Stimulated activated naive B cell treated with anti-CD40 and anti-IgM and Interleukin-4, amounts not matched to agents 10 μg/mL and 1 μg/mL and 100 μg/mL, for 72 hours (primary cell): ENCODE measurements at regions not wholly inside any gene's neighbourhood (a gene's known extent, or its start where the extent isn't known, plus 50 kb on each side); places are given as distances from the start of the nearest gene placed in this dataset.

Experiments used
- ATAC-seq, 2 donors: fragments of 150-1000 bp; cut with Tn5 transposase; replicated peaks; 2 replicates each; pipeline ENCODE4 v1.10.0; 2021; ENCODE audit warnings: moderate library complexity in 1 of 2
- DNase-seq: peaks from one replicate; pipeline ENCODE4 v3.0.0; 2021
- H3K27ac Mint-ChIP-seq: one replicate; pipeline ENCODE4 v1.8.0; 2022; ENCODE audit warnings: mild to moderate bottlenecking, mixed read lengths
- H3K27me3 Mint-ChIP-seq, 2 donors: one replicate each; pipeline ENCODE4 v1.8.0; 2022; ENCODE audit warnings: mixed read lengths in 2 of 2
- H3K36me3 Mint-ChIP-seq, 2 donors: one replicate each; pipeline ENCODE4 v1.8.0; 2022; ENCODE audit warnings: mixed read lengths in 2 of 2, mild to moderate bottlenecking in 1 of 2
- H3K4me1 Mint-ChIP-seq, 2 donors: one replicate each; pipeline ENCODE4 v1.8.0; 2022; ENCODE audit warnings: mixed read lengths in 2 of 2, mild to moderate bottlenecking in 1 of 2
- H3K4me3 Mint-ChIP-seq, 2 donors: one replicate each; pipeline ENCODE4 v1.8.0; 2022; ENCODE audit warnings: mild to moderate bottlenecking in 2 of 2, mixed read lengths in 2 of 2, moderate library complexity in 1 of 2
- H3K9me3 Mint-ChIP-seq, 2 donors: one replicate each; pipeline ENCODE4 v1.8.0; 2022; ENCODE audit warnings: mixed read lengths in 2 of 2, mild to moderate bottlenecking in 1 of 2

DNA sequence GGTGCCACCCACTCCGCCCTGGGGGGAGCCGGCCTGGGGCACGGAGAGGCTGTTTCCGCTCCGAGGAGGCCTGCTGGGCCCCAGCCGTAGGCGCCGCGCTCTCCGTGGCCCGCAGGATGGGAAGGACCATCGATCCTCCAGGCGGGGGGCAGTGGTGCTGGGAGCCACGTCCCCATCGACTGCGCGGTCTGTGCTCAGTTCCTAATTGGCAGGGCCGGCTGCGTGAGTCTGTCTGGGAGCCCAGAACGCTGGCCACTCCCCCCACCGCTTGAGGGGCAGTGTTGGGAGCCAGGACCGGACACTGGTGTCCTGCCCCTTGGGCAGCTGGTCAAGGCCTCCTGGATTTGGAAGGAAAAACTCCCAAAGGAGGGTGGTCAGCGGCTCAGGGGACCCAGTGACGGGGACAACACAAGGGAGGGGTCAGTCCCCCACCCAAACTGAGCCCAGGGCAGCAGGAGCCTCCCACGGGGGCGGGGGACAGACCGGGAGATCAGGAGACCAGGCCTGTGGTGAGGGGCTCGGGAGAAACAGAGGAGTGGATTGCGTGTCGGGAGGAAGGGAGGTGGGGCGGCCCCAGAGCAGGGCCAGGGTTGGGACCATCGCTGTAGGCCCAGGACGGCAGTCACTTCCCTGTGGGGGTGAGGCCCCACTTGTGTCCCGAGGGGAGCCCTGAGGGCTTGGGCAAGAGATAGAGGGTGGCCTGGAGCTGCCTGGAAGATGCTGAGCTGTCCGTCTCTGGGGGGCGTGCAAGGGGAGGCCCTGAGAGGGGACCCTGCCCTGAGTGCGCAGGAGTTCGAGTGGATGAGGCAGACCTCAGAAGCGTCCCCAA, 89.0 kb downstream of the UNCX start:
- H3K4me3 Mint-ChIP-seq = no peak overlapping the region
- H3K36me3 Mint-ChIP-seq = no peaks in the 10 kb centered on the region
- DNase-seq = no peak
- H3K27me3 Mint-ChIP-seq = peaks cover 14 to 53% of the 10 kb centered on the region in 2 donors
- H3K4me1 Mint-ChIP-seq = no peaks in the 10 kb centered on the region
- no peak for ATAC-seq
- H3K9me3 Mint-ChIP-seq = no peaks in the 10 kb centered on the region
- H3K27ac Mint-ChIP-seq = no peak overlapping the region

DNA sequence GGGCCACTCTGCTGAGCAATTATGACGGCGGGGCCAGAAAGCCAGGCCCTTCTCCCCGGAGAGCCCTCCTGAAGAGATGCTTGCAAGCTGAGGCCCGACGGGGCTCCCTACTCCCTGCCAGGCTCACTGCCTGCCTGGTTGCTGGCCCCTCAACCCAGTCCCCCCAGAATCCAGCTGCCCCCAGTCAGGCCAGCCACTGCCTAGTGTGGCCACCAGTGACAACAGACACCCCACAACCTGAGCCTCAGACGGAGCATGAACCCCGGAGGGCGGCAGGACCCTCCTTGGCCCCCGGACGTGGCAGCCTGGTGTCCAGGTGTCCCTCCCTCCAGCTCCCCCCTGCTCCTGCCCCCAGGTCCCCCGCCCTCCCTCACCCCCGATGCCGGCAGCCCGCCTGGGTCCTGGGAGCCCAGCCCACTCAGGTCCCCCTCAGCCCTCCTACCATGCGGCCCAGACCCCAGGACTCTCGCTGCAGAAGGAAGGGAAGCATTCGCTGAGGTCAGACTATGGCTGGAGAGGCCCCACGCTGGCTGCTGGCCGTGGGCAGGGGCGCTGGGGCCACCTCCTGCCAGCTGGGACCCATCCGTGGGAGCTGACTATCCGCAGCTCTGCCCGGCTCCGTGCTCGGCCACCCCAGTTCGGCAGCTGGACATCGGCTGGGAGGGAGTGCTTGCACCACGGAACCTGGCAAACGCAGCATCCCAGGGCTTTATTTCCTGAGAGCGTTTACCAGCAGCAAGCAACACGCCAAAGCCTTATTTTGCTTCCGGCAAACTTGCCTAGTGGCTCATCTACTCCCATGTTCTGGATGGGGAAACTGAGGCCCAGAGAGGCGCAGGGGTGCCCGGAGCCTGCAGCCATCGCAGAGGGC, 89.8 kb downstream of the UNCX start:
- H3K4me1 Mint-ChIP-seq = no peaks in the 10 kb centered on the region
- DNase-seq = no peak
- H3K27me3 Mint-ChIP-seq = peaks cover 14 to 55% of the 10 kb centered on the region in 2 donors
- H3K36me3 Mint-ChIP-seq = no peaks in the 10 kb centered on the region
- H3K27ac Mint-ChIP-seq = no peak overlapping the region
- no peak for ATAC-seq
- no peak overlapping the region for H3K4me3 Mint-ChIP-seq
- no peaks in the 10 kb centered on the region for H3K9me3 Mint-ChIP-seq

DNA sequence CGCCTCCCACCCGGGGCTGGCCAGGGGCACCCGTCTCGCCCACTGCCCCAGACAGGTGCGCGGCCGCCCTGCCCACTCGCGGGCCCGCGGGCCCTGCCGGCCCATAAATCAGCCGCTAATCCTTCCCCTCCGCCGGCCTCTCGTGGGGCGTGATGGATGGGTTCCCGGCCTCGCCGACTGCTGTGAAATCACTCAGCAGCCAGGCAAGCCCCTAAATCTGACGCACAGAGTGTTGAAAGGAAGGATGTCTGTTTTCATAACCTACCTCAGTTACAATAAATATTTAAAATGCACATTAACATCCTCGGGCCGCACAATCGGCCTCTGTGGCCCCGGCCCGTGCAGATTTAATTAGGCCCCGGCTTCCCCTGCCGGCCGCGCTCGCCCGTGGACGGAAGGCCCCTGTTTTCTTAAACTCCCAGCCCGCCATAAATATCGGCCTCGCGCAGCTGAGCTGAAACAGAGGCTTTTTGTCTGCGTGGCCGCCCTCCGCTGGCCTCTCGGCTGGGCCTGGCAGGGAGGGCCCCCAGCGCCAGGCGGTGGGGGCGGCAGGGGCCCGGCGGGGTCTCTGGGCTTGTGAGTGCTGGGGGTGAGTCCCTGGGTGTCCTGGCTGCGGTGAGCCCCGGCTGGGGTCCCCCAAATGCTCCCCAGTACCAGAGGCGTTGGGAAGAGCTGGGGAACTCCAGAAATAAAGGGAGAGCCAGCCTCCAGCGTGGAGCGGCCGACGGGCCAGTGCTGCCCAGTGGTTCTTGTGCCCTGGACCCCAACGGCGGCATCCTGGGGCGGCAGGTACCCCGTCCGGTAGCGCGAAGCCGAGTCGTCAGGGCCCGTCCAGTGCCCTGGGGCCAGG, 90.7 kb downstream of the UNCX start:
- Mint-ChIP-seq H3K27ac (no peak overlapping the region), H3K4me3 (no peak overlapping the region), H3K9me3 (no peaks in the 10 kb centered on the region), H3K27me3 (peaks cover 14 to 50% of the 10 kb centered on the region in 2 donors), H3K4me1 (no peaks in the 10 kb centered on the region), H3K36me3 (no peaks in the 10 kb centered on the region)
- DNase-seq (no peak), ATAC-seq (no peak)

DNA sequence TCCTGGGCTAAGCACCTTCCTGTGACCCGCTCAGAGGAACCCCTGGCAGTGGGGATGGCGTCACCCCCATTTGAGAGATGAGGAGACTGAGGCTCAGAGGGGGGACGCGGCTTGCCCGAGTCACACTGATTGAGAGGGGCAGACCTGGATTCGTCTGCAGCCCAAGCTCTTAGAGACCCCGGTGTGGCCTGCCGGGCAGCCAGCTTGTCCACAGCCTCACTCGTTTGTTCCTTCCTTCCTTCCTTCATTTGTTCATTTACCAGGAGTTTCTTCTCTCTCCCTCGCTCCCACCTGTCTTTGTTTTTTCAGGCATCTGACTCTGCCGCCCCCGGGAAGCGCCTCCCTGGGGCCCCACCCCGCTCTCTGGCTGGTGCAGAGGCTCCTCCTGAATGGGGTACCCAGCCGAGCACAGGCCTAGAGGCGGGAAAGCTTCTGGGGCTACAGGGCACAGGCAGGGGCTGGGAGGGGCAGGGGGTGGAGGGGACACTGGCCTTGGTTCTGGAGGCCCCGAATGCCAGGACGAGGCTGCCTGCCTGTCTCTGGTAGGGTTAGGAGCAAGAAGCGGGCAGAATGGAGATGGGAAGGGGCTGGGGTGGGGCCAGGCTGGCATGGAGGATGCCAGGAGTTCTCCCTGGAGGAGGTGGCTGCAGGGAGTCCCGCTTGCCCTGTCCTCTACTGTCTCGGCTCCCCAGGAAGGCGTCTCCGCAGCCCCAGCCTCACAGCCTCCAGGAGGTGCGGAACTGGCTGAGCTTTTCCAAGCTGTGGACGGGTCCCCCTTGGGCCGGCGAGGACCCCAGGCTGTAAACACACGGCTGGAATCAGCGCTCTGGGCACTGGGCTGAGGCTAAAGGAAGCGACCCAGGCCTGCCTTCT, 91.6 kb downstream of the UNCX start:
- no peak for DNase-seq
- H3K4me3 Mint-ChIP-seq = no peak overlapping the region
- H3K27ac Mint-ChIP-seq = peak overlapping the region; percentile 83
- ATAC-seq = no peak
- no peaks in the 10 kb centered on the region for H3K9me3 Mint-ChIP-seq
- peaks cover 14 to 46% of the 10 kb centered on the region in 2 donors for H3K27me3 Mint-ChIP-seq
- no peaks in the 10 kb centered on the region for H3K36me3 Mint-ChIP-seq
- no peaks in the 10 kb centered on the region for H3K4me1 Mint-ChIP-seq

DNA sequence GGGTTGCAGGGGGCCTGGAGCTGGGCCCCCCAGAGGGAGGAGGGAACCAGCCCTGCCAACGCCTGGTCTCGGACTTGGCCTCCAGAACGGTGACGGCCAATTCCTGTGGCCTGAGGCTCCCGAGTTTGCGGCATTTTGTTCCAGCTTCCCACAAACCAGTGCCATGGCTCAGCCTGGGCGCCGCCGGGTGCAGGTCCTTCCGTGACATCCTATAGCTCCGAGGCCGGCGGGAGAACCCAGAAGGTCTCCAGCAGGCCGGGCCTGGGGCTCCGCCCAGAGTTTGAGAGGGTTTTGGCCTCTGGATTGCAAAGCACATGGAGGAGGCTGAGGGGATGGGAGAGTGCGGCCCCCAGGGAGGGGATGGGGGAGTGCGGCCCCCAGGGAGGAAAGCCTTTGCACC, 92.6 kb downstream of the UNCX start:
- no peak for DNase-seq
- no peaks in the 10 kb centered on the region for H3K4me1 Mint-ChIP-seq
- H3K27me3 Mint-ChIP-seq = peaks cover 14 to 46% of the 10 kb centered on the region in 2 donors
- no peak overlapping the region for H3K4me3 Mint-ChIP-seq
- H3K36me3 Mint-ChIP-seq = no peaks in the 10 kb centered on the region
- H3K9me3 Mint-ChIP-seq = no peaks in the 10 kb centered on the region
- ATAC-seq = no peak
- H3K27ac Mint-ChIP-seq = no peak overlapping the region

DNA sequence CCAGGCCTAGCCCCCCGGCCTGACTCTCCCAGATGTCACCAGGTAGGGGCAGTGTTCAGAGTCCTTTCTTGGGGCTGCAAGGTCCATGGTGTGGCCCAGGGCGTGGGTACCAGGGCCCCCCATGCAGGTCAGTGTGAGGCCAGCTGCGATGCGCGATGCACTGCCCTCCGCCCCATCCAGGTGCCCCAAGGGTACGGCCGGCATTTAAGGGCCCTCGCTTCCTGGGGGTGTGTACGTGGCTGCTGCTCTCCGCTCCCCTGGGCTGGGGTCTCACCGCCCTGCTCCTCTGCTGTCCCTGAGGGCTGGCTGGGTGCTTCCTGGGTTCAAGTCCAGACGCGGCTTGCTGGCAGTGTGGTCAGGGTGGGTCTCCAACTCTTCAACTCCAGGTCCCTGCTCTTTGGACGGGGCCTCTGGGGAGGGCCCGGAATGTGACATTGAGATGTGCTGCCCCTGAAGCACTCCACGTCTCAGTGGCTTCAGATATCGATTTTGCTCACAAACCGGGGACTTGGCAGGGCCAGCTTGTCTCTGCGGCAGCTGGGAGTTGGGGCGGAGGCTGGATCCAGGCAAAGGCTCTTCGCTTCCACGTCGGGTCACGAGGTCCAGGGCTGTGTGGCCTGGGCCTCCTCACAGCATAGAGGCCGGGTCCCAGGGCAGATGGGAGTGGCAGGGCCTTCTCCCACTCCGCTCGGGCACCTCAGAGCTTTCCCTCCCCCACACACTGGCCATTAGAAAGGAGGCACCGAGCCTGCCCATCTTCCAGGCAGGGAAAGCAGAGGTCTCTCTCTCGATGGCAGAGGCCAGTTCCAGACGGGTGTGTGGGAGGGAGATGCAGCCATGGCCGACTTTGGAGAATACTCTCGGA, 93.2 kb downstream of the UNCX start:
- no peak overlapping the region for H3K4me3 Mint-ChIP-seq
- DNase-seq = no peak

DNA sequence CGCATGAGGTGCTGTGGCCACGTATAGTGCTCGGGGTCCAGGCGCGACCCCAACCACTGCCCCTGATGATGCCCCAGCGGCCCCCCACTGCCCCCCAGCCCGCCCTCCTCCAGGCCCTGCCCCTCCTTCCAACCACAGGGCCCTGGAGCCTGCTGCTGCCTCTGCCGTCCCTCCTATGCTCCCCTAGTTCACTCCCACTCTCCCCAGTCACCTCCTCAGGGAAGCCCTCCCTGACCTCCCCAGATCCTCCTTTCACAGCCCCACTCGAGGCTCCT, 93.8 kb downstream of the UNCX start:
- H3K9me3 Mint-ChIP-seq = no peaks in the 10 kb centered on the region
- no peaks in the 10 kb centered on the region for H3K4me1 Mint-ChIP-seq
- peaks cover 14 to 47% of the 10 kb centered on the region in 2 donors for H3K27me3 Mint-ChIP-seq
- no peak overlapping the region for H3K4me3 Mint-ChIP-seq
- H3K36me3 Mint-ChIP-seq = no peaks in the 10 kb centered on the region
- ATAC-seq = no peak
- DNase-seq = no peak
- no peak overlapping the region for H3K27ac Mint-ChIP-seq

More for the DNA sequence above, 93.2 kb downstream of the UNCX start:
- H3K36me3 Mint-ChIP-seq = no peaks in the 10 kb centered on the region
- H3K9me3 Mint-ChIP-seq = no peaks in the 10 kb centered on the region
- no peak for ATAC-seq
- peaks cover 14 to 46% of the 10 kb centered on the region in 2 donors for H3K27me3 Mint-ChIP-seq
- H3K27ac Mint-ChIP-seq = no peak overlapping the region
- no peaks in the 10 kb centered on the region for H3K4me1 Mint-ChIP-seq

DNA sequence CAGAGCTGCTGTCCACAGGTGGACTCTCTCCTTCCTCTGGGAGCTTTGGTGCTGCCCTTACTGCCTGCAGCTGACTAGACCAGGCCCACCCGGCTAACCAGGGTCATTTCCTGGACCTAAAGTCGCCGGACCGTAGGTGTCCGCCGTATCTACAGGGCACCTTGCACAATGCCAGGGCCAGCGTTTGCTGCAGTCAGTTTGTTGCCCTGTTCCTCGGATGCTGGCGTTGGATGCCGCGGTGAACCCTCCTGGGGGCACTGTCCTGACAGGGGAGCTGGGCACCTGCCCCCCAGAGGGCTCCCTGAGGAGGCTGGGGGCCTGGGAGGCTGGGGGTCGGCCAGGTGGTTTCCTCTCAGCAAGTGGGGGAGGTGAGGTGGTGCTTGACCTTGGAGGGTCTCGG, 96.6 kb downstream of the UNCX start:
- ATAC-seq (no peak), DNase-seq (no peak)
- no peaks in the 10 kb centered on the region for H3K36me3 Mint-ChIP-seq
- no peak overlapping the region for H3K27ac Mint-ChIP-seq
- no peaks in the 10 kb centered on the region for H3K9me3 Mint-ChIP-seq
- peaks cover 24 to 47% of the 10 kb centered on the region in 2 donors for H3K27me3 Mint-ChIP-seq
- no peak overlapping the region for H3K4me3 Mint-ChIP-seq
- no peaks in the 10 kb centered on the region for H3K4me1 Mint-ChIP-seq

DNA sequence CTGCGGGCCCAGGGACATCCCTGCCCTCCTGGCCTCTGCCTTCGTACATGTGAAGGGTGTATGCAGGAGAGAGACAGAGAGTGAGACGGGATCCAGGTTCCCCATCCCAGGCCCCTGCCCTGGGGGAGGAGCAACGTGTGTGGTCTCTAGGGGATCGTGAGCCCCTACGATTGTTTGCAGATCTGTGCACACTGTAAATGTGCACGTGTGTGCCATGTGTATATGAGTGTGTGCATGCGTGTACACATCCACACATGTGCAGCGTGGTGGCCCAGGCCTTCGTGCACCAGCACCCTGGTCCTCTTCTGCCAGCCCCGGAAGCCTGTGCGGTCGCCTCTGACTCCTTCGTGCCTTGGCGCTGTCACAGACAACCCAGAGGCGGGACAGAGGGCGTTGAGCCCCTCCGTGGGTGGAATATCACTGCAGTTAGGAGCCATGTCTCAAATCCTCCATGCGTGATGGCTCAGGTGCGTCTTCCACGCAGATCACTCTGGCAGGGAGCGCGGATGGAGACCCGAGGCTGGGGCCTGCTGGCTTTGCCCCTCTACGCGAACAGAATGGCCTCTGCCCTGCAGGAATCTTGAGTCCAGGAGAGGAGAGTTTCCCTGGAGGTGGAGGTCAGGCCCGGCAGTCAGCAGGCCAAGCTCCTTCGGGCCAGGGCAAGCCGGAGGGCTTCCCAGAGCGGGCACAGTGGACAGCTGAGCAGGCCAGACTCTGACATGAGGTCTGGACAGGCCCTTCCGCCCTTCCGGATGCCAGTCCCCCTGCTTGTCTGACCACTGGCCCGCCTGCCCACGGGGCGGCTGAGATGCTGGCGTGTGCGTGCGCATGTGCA, 97.5 kb downstream of the UNCX start:
- no peak for DNase-seq
- Mint-ChIP-seq H3K36me3 (no peaks in the 10 kb centered on the region), H3K27ac (no peak overlapping the region), H3K27me3 (peaks cover 20 to 45% of the 10 kb centered on the region in 2 donors), H3K4me1 (no peaks in the 10 kb centered on the region), H3K4me3 (no peak overlapping the region), H3K9me3 (no peaks in the 10 kb centered on the region)
- ATAC-seq = no peak

DNA sequence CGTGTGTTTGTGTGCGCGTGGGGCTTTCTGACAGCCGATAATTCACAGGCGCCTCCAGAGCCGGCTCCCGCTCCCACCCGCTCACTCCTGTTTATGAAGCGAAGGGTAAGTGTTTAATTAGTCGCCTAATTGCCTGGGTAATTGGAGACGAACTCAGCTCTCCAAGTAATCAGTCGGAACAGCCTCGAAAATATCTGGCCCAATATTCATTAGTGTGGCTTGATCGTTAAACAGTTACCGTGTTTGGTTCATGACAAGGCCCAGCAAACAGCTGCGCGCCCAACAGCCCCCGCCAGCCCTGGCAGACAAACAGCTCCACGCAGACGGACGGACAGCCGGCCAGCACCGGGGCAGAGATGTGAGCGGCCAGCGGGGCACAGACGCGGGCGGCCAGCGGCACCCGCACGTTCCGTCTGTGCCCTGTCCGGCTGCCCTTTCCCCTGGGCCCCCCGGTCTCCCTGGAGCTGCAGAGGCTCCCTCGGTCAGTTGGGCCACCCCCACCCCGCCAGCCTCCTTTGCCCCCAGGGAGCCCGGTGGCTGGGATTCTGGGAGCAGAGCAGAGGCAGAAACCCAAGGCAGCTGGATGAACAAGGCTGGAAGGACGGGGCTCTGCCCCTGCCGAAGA, 98.2 kb downstream of the UNCX start:
- H3K36me3 Mint-ChIP-seq = no peaks in the 10 kb centered on the region
- peaks cover 0 to 2% of the 10 kb centered on the region in 2 donors for H3K9me3 Mint-ChIP-seq
- no peak overlapping the region for H3K4me3 Mint-ChIP-seq
- ATAC-seq = no peak
- no peak for DNase-seq
- peaks cover 20 to 40% of the 10 kb centered on the region in 2 donors for H3K27me3 Mint-ChIP-seq
- no peak overlapping the region for H3K27ac Mint-ChIP-seq
- H3K4me1 Mint-ChIP-seq = no peaks in the 10 kb centered on the region

DNA sequence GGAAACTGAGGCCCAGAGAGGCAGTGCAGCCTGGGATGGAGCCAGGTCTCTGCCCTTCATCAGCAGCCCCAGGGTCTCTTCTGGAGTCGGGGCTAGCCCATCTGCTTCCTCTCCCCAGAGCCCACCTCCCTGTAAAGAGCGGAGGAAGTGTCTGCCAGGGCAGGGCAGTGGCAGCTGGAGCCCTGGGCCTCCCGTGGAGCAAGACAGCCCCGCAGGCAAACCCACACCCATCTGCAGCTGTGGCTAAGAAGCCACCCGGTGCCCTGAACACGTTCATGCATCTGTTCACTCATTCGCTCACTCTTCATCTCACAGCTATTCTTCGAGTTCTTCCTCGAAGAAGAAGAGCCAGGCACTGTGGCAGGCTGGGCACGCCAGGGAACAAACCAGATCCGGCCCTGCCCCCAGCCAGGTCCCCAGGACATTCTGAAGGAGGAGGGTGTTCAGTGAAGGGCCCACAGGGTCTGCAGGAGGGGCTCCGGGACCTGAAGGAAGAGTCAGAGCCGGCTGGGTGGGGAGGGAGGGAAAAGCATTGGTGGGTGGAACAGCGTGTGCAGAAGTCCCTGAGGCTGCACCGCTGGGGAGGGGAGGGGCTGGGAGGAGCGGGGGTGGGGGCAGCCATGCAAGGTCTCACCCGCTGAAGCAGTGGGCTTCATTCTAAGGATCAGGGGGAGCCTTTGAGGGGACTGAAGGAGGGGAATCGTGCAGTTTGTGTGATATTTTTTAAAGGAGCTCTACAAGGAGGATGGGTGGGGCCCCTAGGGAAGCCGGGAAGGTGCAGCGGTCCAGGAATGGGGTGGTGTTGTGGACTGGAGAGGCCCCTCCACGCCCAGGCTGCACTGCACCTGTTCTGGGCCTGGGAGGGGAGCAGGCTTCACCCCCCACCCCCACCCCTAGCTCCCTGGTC, 99.1 kb downstream of the UNCX start:
- peaks cover 0 to 2% of the 10 kb centered on the region in 2 donors for H3K36me3 Mint-ChIP-seq
- H3K4me3 Mint-ChIP-seq = no peak overlapping the region
- peaks cover 20 to 31% of the 10 kb centered on the region in 2 donors for H3K27me3 Mint-ChIP-seq
- peaks cover 0 to 4% of the 10 kb centered on the region in 2 donors for H3K9me3 Mint-ChIP-seq
- H3K27ac Mint-ChIP-seq = no peak overlapping the region
- no peaks in the 10 kb centered on the region for H3K4me1 Mint-ChIP-seq
- DNase-seq = no peak
- no peak for ATAC-seq
